ENCODE measurements at regions not wholly inside any gene's neighbourhood (a gene's known extent, or its start where the extent isn't known, plus 50 kb on each side); places are given as distances from the start of the nearest gene placed in this dataset.
"Not testable (repeated sequence)": the region's sequence is repeated elsewhere in the genome, so short reads cannot be mapped to it uniquely, and the experiment has no call there.

- DNase-seq, result no peak
Measured at GRCh38 chr6:164346631-164347030, 932.1 kb downstream of the QKI start.

- DNase-seq, result no peak
Measured at GRCh38 chr6:164345806-164346496, 931.4 kb downstream of the QKI start.

- DNase-seq, result no peak
Measured at GRCh38 chr6:164345327-164345726, 930.8 kb downstream of the QKI start.

DNA sequence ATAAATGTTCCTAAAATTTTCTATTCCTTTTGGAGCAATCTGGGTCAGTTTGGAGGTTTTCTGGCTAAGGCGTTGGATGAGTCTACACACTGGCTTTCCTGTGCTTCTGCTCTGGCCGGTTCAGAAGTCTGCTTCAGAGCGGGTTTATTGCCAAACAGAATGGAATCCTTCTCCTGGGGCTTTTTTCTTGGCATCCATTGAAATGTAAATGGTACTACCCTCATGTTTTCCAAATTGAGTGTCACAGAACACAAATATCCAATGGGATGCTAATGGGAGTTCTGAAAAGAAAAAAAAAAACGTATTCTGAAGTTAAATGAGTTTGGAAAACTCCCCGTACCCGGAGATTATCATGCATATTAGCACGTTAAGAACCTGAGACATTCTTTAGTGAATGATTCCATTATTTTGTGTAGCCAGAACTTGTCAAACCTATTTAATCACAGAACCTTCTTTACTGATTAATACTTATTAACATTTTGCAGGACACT is 930.3 kb downstream of the QKI start:
- no peak for DNase-seq

DNA sequence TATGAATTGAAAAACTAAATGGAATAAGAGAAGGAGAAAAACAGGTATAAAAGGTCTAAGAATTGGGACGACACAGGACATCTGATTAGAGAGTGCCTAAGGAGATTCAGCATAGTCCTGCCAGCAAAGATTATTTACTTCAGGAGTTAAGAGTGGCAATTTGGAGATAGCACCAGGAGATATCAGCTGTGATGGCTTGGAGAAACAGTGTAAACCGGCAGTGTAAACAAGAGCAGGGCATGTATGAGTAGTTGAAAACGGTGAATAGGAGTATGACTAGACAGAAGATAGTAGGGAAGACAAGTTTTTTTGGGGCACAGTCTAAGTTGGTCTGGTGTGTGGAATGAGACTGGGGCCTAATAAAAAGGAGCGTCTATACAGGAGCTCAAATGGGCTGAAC is 924.9 kb downstream of the QKI start:
- DNase-seq, result not testable (repeated sequence)

GRCh38 chr6:164337925-164338397 is 923.4 kb downstream of the QKI start:
- DNase-seq, result no peak

- no peak for DNase-seq
Measured at GRCh38 chr6:164337024-164337924, 922.8 kb downstream of the QKI start.

GRCh38 chr6:164336455-164336854 is 921.9 kb downstream of the QKI start:
- DNase-seq, result no peak

DNA sequence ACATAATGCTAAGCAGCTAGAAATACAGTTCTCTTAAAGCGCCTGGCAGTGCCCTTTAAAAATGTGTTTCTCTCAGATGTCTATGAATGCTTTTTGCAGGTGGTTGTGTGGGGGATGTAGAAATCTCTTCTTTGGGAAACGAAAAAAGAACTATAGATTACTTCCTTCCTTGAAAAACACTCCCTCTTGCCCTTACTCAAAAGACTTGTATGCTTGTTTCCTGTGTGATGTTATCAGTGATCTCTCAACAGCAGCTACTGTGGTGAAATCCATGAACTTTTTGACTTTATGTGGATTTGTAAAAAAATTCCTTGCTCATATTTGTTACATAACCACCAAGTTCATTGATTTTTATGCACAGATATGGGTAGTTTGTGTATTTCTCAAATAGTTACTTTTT is 916.5 kb downstream of the QKI start:
- DNase-seq, result no peak

GRCh38 chr6:164325168-164325567 is 910.6 kb downstream of the QKI start:
- DNase-seq, result no peak

DNA sequence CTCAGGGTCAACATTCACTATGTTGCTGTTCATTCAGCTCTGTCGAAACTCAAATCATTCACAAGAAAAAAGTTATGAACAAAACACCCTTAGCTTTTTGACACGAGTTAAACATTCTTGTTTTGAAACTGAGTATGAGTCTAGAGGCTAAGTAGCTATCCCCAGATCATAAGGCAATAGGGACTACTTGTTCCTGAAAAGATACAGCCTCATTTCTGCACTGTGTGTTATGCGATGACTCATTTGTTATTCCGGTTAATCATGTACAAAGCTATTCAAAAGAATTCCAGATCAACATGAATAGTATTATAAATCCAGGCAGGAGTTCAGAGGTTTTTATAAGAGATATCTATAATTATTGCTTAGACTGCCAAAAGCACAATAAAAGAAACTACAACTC is 908.0 kb downstream of the QKI start:
- DNase-seq, result no peak

GRCh38 chr6:164321297-164321696 is 906.8 kb downstream of the QKI start:
- DNase-seq, result no peak

DNA sequence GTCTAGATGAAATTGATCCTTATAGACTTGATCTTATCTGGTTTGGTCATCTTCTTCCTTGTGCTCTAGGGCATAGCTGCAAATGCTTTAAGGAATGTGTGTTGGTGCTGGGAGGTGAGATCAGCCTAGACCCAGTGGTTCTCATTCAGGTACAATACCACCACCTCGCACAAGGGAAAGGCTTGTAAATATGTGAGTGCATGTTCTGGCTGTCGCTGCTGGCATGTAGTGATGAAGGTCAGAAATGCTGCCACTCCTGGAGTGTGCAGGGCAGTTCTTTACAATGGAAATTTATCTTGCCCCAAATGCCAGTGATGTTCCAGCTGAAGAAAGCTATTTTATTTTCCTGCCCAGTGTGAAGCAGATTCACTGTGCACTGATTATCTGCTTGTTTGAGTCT is 900.9 kb downstream of the QKI start:
- DNase-seq, result no peak

- DNase-seq, result no peak
Measured at GRCh38 chr6:164308339-164308738, 893.8 kb downstream of the QKI start.

- no peak for DNase-seq
Measured at GRCh38 chr6:164303102-164303964, 888.8 kb downstream of the QKI start.

DNA sequence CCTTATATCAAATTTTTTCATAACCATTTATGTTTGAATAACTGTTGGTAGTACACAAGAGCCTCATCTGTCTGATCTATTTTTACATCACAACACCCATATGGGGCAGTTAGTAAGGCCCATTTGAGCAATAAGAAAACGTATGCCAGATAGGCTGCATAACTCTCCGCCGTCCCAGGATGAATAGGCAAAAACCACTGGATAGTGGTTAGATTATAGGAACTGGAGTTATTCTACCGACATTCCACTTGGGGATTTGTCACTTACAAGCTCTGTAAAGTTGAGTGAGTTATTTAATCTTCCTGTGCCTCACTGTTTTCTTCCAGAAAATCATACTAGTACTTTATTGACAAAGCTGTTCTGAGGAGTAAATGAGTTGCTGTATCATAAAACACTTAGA is 881.9 kb downstream of the QKI start:
- DNase-seq, result no peak

DNA sequence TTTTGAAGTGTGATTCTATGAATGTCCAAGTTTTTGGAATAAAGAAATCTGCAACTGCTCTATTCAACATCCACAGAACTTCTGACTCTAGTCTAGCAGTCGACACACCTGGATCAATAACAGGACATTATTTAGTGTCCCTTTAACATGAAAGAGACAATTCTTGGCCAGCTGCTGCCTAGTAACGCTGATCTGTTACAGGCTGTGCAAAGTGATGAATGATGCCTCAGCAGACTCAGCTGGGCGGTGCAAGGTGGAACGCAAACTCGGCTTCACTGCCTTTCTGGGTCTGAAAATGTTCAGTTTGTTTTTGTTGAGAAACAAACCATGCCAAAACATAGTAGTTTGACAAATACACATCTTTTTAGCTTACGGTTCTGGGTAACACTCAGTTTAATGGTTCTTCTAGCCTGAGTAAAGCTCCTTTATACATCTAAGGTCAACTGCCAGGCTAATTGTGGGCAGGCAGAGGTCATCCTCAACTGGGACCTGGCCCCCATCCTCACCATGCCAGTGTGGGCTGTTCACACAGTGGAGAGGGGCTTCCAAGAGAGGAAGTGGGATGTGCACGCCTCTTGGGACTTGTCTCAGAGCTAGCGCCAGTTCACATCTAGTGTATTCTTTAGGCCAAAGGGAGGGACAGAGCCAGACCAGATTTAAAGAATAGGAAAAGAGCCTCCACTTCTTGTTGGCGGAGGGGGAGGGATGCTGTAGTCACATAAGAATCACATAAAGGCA is 879.7 kb downstream of the QKI start:
- DNase-seq, result no peak

DNA sequence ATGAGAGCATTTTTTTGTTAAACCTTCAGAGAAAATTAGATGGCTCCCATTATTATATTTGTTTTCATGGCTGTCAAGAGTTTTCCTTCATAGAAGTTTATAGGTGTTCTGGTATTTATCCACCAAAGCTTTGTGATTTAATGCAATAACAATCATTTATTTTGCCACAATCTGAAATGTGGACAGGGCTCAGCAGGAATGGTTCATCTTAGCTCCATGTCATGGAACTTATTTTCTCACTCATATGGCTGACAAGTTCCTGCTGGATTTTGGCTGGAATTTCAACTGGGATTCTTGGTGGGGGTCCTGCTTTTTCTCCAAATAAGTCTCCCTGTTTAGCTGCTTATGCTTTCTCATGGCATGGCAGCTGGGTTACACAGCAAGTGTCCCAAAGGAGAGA is 876.7 kb downstream of the QKI start:
- no peak for DNase-seq

DNA sequence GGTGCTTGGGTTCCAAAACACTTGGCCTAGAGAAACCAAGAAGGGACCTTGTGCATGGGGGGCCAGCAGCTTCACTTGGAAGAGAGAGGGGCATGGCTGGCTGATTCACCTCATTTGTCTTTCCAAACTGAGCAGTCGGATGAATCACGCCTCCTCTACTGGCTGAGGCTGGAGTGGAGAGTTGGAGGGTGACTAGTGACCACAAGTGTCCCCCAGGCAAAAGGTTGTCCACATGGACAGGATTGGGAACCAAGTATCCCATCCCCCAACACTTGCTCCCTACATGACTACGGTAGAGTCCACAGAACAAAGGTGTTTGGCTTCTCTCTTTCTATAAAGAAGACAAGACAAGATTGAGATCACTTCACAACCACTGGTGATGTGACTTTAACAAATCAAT is 875.6 kb downstream of the QKI start:
- no peak for DNase-seq

- no peak for DNase-seq
Measured at GRCh38 chr6:164286011-164286410, 871.5 kb downstream of the QKI start.

- DNase-seq, result no peak
Measured at GRCh38 chr6:164283574-164283973, 869.1 kb downstream of the QKI start.

- DNase-seq, result no peak
Measured at GRCh38 chr6:164276211-164276610, 861.7 kb downstream of the QKI start.
